ENCODE measurements at regions not wholly inside any gene's neighbourhood (a gene's known extent, or its start where the extent isn't known, plus 50 kb on each side); places are given as distances from the start of the nearest gene placed in this dataset.

GRCh38 chrX:131734621-131735020 lies 190.7 kb downstream of the OR13H1 start:
- no peak for DNase-seq (ENCODE audit: low spot score)
- H3K4me1 ChIP-seq (ENCODE audit: insufficient read depth, poor library complexity, severe bottlenecking), result no peaks in the 10 kb centered on the region
- H3K36me3 ChIP-seq (ENCODE audit: low read depth), result no peaks in the 10 kb centered on the region
- no peak for ATAC-seq (ENCODE audit: low read depth)
- H3K9me3 ChIP-seq (ENCODE audit: severe bottlenecking), result no peaks in the 10 kb centered on the region
- H3K27me3 ChIP-seq (ENCODE audit: insufficient read depth, poor library complexity, severe bottlenecking), result no peaks in the 10 kb centered on the region
- TF ChIP-seq CTCF (IDR thresholded peaks at IDR 0.05; ENCODE audit: poor library complexity, severe bottlenecking), result no peak
- no peak overlapping the region for H3K4me3 ChIP-seq (ENCODE audit: severe bottlenecking)
- H3K27ac ChIP-seq (ENCODE audit: poor library complexity, severe bottlenecking), result no peak overlapping the region

GRCh38 chrX:131735127-131735526 lies 191.3 kb downstream of the OR13H1 start:
- H3K27me3 ChIP-seq (ENCODE audit: insufficient read depth, poor library complexity, severe bottlenecking), result no peaks in the 10 kb centered on the region
- ATAC-seq (ENCODE audit: low read depth) (no peak), DNase-seq (ENCODE audit: low spot score) (no peak)
- no peak overlapping the region for H3K27ac ChIP-seq (ENCODE audit: poor library complexity, severe bottlenecking)
- no peaks in the 10 kb centered on the region for H3K9me3 ChIP-seq (ENCODE audit: severe bottlenecking)
- TF ChIP-seq CTCF (IDR thresholded peaks at IDR 0.05; ENCODE audit: poor library complexity, severe bottlenecking), result no peak
- H3K4me3 ChIP-seq (ENCODE audit: severe bottlenecking), result no peak overlapping the region
- no peaks in the 10 kb centered on the region for H3K36me3 ChIP-seq (ENCODE audit: low read depth)
- no peaks in the 10 kb centered on the region for H3K4me1 ChIP-seq (ENCODE audit: insufficient read depth, poor library complexity, severe bottlenecking)

DNA sequence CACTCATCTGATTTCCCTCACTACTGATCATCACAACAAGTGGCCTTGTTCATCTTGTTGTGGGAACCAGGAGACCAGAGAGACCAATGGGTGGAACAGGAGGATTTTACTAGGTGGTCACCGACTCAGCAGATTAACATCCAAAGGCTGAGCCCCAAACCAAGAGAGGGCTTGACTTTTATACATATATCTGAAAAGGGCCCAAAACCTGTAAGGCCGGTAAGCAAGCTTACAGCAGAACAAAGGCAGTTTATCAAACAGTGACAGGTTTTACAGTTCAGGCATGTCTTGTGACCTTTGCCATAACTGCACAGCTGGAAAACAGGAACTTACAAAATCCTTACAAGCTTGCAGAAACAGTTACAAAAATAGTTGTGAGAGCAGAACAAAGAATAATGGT lies 195.9 kb downstream of the OR13H1 start:
- TF ChIP-seq CTCF (IDR thresholded peaks at IDR 0.05; ENCODE audit: poor library complexity, severe bottlenecking), result no peak
- H3K36me3 ChIP-seq (ENCODE audit: low read depth), result no peaks in the 10 kb centered on the region

GRCh38 chrX:131741103-131741581 lies 197.3 kb downstream of the OR13H1 start:
- H3K27me3 ChIP-seq (ENCODE audit: insufficient read depth, poor library complexity, severe bottlenecking), result no peaks in the 10 kb centered on the region
- TF ChIP-seq CTCF (IDR thresholded peaks at IDR 0.05; ENCODE audit: poor library complexity, severe bottlenecking), result no peak
- H3K4me1 ChIP-seq (ENCODE audit: insufficient read depth, poor library complexity, severe bottlenecking), result no peaks in the 10 kb centered on the region
- no peak overlapping the region for H3K27ac ChIP-seq (ENCODE audit: poor library complexity, severe bottlenecking)
- no peak overlapping the region for H3K4me3 ChIP-seq (ENCODE audit: severe bottlenecking)
- no peaks in the 10 kb centered on the region for H3K9me3 ChIP-seq (ENCODE audit: severe bottlenecking)
- DNase-seq (ENCODE audit: low spot score) (no peak), ATAC-seq (ENCODE audit: low read depth) (no peak)
- no peaks in the 10 kb centered on the region for H3K36me3 ChIP-seq (ENCODE audit: low read depth)

More for the DNA sequence above, 195.9 kb downstream of the OR13H1 start:
- DNase-seq (ENCODE audit: low spot score) (no peak), ATAC-seq (ENCODE audit: low read depth) (no peak)
- Histone ChIP-seq H3K27me3 (ENCODE audit: insufficient read depth, poor library complexity, severe bottlenecking) (no peaks in the 10 kb centered on the region), H3K9me3 (ENCODE audit: severe bottlenecking) (no peaks in the 10 kb centered on the region), H3K27ac (ENCODE audit: poor library complexity, severe bottlenecking) (no peak overlapping the region), H3K4me3 (ENCODE audit: severe bottlenecking) (no peak overlapping the region), H3K4me1 (ENCODE audit: insufficient read depth, poor library complexity, severe bottlenecking) (no peaks in the 10 kb centered on the region)

- no peak for ATAC-seq (ENCODE audit: low read depth)
- Histone ChIP-seq H3K27ac (ENCODE audit: poor library complexity, severe bottlenecking) (no peak overlapping the region), H3K9me3 (ENCODE audit: severe bottlenecking) (no peaks in the 10 kb centered on the region), H3K4me3 (ENCODE audit: severe bottlenecking) (no peak overlapping the region), H3K27me3 (ENCODE audit: insufficient read depth, poor library complexity, severe bottlenecking) (no peaks in the 10 kb centered on the region), H3K36me3 (ENCODE audit: low read depth) (no peaks in the 10 kb centered on the region), H3K4me1 (ENCODE audit: insufficient read depth, poor library complexity, severe bottlenecking) (no peaks in the 10 kb centered on the region)
- TF ChIP-seq CTCF (IDR thresholded peaks at IDR 0.05; ENCODE audit: poor library complexity, severe bottlenecking), result no peak
- DNase-seq (ENCODE audit: low spot score), result no peak
These were observed 202.1 kb downstream of the OR13H1 start for GRCh38 chrX:131745942-131746489.

Data from RWPE2 (cell line).